IPS-20b (cell line): ENCODE measurements at regions not wholly inside any gene's neighbourhood (a gene's known extent, or its start where the extent isn't known, plus 50 kb on each side); places are given as distances from the start of the nearest gene placed in this dataset.

ENCODE experiments used
- H3K27ac ChIP-seq: one replicate; pipeline ENCODE4 v1.5.1; 2013; ENCODE audit warnings: low read length
- H3K27me3 ChIP-seq: 2 replicates; pipeline ENCODE4 v1.6.1; 2013; ENCODE audit warnings: mild to moderate bottlenecking, low read length, inconsistent platforms; ENCODE audit not compliant: insufficient read depth
- H3K36me3 ChIP-seq: 2 replicates; pipeline ENCODE4 v1.6.1; 2013; ENCODE audit warnings: low read depth, mild to moderate bottlenecking, inconsistent platforms, low read length, moderate library complexity; ENCODE audit not compliant: insufficient read depth
- H3K4me1 ChIP-seq: 2 replicates; pipeline ENCODE4 v1.6.1; 2013; ENCODE audit warnings: mild to moderate bottlenecking, control low read depth, inconsistent platforms, low read length, moderate library complexity; ENCODE audit not compliant: insufficient read depth
- H3K4me3 ChIP-seq: 2 replicates; pipeline ENCODE4 v1.5.1; 2013; ENCODE audit warnings: mild to moderate bottlenecking, low read length, inconsistent platforms
- H3K9ac ChIP-seq: 2 replicates; pipeline ENCODE4 v1.6.1; 2013; ENCODE audit warnings: low read depth, mild to moderate bottlenecking, inconsistent platforms, low read length, moderate library complexity
- H3K9me3 ChIP-seq: 2 replicates; pipeline ENCODE4 v1.6.1; 2013; ENCODE audit warnings: mild to moderate bottlenecking, low read depth, low read length, inconsistent platforms; ENCODE audit not compliant: insufficient read depth

DNA sequence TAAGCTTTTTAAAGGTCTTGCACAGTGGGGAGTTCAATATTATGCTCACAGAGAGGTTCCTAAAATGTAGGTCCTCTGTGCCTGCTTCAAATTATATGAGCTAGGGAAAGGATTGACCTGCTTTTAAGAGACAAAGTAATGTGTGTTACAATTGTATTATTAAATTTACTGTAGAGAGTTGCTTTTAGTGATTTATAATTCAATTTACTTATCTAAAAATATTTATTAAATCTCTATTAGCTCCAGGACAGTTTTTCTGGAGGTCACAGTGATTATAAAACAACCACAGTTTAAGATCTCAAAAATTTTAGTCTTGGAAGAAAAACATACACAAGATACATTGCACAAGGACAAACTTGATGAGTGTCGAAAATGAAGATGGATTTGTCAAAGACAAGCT is 665.7 kb upstream of the ARPP21 start:
- no peak overlapping the region for H3K4me3 ChIP-seq
- no peaks in the 10 kb centered on the region for H3K36me3 ChIP-seq
- no peaks in the 10 kb centered on the region; the same call in 1 of the 2 replicates for H3K9me3 ChIP-seq
- H3K27ac ChIP-seq, result no peak overlapping the region
- H3K4me1 ChIP-seq, result no peaks in the 10 kb centered on the region
- H3K9ac ChIP-seq, result no peak overlapping the region
- H3K27me3 ChIP-seq, result no peaks in the 10 kb centered on the region

DNA sequence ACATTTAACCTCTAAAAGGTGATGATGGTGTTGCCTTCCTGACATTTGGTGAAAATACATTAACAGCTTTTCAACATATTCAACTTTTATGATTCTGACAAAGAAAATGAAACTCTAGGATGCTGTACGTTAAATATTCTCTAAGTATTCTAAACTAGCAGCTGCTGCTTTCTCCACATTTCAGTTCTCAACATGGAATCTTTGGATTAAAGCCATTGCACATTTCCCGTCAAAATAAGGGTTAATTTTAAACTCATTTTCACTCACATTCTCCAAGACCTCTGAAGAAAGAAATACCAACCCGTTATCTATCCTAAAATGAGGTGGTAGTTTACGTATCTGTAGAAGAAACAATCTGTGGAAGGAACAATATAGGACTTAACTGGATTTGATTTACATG is 655.7 kb upstream of the ARPP21 start:
- H3K9me3 ChIP-seq, result no peaks in the 10 kb centered on the region
- H3K27ac ChIP-seq, result no peak overlapping the region
- H3K4me3 ChIP-seq, result no peak overlapping the region
- H3K9ac ChIP-seq, result no peak overlapping the region
- no peaks in the 10 kb centered on the region for H3K36me3 ChIP-seq
- no peaks in the 10 kb centered on the region for H3K27me3 ChIP-seq
- no peaks in the 10 kb centered on the region for H3K4me1 ChIP-seq

- H3K4me1 ChIP-seq, result no peaks in the 10 kb centered on the region
- no peak overlapping the region for H3K27ac ChIP-seq
- H3K27me3 ChIP-seq, result no peaks in the 10 kb centered on the region
- no peaks in the 10 kb centered on the region for H3K36me3 ChIP-seq
- no peak overlapping the region for H3K9ac ChIP-seq
- no peak overlapping the region for H3K4me3 ChIP-seq
- no peaks in the 10 kb centered on the region for H3K9me3 ChIP-seq
Observed at GRCh38 chr3:34988296-34988695, 651.0 kb upstream of the ARPP21 start.

DNA sequence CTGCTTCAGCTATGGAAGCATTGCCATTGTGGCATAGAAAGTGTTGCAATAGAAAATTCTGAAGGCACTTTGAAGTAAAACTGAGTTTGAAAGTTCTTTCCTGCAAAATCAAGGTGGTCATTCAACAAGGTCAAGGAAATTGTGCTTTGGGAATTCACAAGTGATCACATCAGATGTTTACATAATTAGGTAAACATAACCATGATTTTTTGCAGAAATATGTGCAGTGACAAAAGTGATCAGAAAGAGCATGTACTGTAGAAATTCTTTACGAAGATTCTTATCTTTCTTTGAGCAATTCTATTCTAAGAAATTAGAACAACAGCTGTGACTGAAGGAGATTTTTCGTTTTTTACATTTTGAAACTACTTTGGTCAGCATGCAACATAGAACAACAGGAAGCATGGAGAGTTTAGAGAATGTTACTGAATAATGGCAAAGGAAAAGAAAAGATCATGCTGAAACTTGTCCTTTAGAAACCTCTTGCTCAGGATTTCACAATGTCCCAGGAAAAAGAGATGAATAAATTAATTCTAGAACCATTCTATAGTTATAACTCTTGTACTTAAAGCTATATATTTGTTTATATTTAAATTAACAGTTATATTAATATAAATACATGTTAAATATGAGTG is 643.4 kb upstream of the ARPP21 start:
- Histone ChIP-seq H3K4me1 (0 out of 2 replicates have a peak, but pooled peaks cover 3% of the 10 kb centered on the region), H3K4me3 (no peak overlapping the region), H3K27me3 (no peaks in the 10 kb centered on the region), H3K36me3 (no peaks in the 10 kb centered on the region), H3K9ac (no peak overlapping the region), H3K9me3 (no peaks in the 10 kb centered on the region), H3K27ac (no peak overlapping the region)

DNA sequence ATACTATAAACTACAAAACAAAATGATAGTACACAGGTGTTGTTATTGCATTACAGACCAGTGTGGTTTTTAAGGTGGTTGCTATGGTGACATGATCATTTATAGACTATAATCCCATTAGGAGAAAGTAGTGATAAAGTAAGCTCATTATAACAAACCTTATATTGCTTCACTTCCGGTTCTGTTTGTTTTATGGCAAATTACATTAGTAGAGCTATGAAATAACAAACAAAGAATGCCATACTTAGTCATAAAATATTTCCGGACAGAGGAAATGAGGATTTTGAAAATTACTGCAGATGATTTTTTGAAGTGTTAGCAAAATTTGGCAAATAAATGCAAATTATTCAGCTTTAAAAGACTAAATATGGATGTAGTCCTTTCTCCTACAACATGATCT is 640.4 kb upstream of the ARPP21 start:
- H3K9ac ChIP-seq, result no peak overlapping the region
- no peaks in the 10 kb centered on the region for H3K27me3 ChIP-seq
- H3K4me1 ChIP-seq, result peaks cover 3% of the 10 kb centered on the region; the same call in 1 of the 2 replicates
- H3K4me3 ChIP-seq, result no peak overlapping the region
- H3K36me3 ChIP-seq, result no peaks in the 10 kb centered on the region
- no peaks in the 10 kb centered on the region for H3K9me3 ChIP-seq
- no peak overlapping the region for H3K27ac ChIP-seq

GRCh38 chr3:35012214-35012613 is 627.1 kb upstream of the ARPP21 start:
- no peaks in the 10 kb centered on the region for H3K36me3 ChIP-seq
- no peak overlapping the region for H3K27ac ChIP-seq
- no peak overlapping the region for H3K4me3 ChIP-seq
- no peaks in the 10 kb centered on the region for H3K9me3 ChIP-seq
- no peak overlapping the region for H3K9ac ChIP-seq
- no peaks in the 10 kb centered on the region for H3K4me1 ChIP-seq
- H3K27me3 ChIP-seq, result no peaks in the 10 kb centered on the region

GRCh38 chr3:35028157-35028556 is 611.2 kb upstream of the ARPP21 start:
- no peak overlapping the region for H3K9ac ChIP-seq
- H3K27me3 ChIP-seq, result no peaks in the 10 kb centered on the region
- H3K4me1 ChIP-seq, result no peaks in the 10 kb centered on the region
- H3K9me3 ChIP-seq, result peaks cover 34% of the 10 kb centered on the region
- H3K36me3 ChIP-seq, result no peaks in the 10 kb centered on the region
- no peak overlapping the region for H3K4me3 ChIP-seq
- H3K27ac ChIP-seq, result no peak overlapping the region

DNA sequence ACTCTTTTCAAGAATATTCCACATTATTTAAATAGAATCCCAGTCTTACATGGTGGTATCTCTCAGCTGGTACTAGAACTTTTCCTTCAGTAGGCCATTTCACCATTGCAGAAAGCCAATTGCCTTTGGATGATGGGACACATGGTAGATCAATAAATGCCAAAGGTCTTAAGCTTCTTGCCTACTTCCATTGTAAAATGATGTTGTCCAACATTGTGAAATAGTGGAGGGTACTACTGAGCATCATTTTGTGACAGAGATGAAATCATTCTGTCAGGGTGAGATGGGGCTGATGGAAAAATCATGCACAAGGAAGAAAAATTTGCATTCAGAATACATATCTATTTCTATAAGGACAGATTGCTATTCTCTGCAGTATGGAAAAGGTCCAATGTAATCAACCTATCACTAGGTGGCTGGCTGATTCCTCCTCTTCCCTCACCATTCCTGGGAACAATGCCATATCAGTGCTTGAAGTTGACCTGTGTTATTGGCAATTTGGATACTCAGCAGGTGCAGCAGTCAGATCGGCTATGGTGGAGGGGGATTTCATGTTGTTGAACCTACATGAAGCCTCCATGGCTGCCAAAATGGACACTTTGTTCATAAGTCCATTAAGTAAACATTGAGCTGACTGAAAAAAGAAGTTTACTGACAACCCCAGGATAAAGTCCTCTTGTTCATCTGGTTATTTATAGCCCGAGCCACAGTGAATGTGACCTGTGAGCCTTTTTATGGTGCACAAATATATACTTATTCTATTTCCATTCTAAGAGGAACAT is 596.9 kb upstream of the ARPP21 start:
- no peak overlapping the region for H3K27ac ChIP-seq
- no peaks in the 10 kb centered on the region for H3K27me3 ChIP-seq
- H3K9ac ChIP-seq, result no peak overlapping the region
- no peaks in the 10 kb centered on the region for H3K36me3 ChIP-seq
- no peaks in the 10 kb centered on the region for H3K9me3 ChIP-seq
- no peaks in the 10 kb centered on the region for H3K4me1 ChIP-seq
- H3K4me3 ChIP-seq, result no peak overlapping the region

- Histone ChIP-seq H3K9me3 (no peaks in the 10 kb centered on the region), H3K4me1 (no peaks in the 10 kb centered on the region), H3K27me3 (no peaks in the 10 kb centered on the region), H3K36me3 (no peaks in the 10 kb centered on the region), H3K9ac (no peak overlapping the region), H3K4me3 (no peak overlapping the region), H3K27ac (no peak overlapping the region)
Observed at GRCh38 chr3:35043040-35043439, 596.3 kb upstream of the ARPP21 start.

DNA sequence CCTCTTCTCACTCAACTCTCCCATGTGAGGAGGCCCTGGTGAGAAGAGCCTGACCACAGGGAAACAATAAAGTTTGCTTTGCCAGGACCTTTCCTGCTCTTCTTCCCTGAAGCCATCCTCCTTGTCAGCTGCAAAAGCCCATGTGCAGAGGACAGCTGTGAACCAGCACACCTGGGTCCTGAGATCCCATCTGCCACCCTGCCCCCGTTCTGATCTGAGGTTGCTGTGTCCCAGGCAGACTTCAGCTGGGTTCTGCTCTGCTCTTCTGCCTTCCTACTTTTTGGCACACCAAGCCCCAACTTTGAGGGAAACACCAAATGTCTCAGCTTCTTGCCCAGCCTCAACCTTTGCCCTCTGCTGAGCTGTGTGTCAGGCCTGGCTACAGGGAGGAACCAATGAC is 595.1 kb upstream of the ARPP21 start:
- H3K4me1 ChIP-seq, result no peaks in the 10 kb centered on the region
- no peaks in the 10 kb centered on the region for H3K9me3 ChIP-seq
- H3K36me3 ChIP-seq, result no peaks in the 10 kb centered on the region
- H3K4me3 ChIP-seq, result no peak overlapping the region
- no peak overlapping the region for H3K9ac ChIP-seq
- no peak overlapping the region for H3K27ac ChIP-seq
- H3K27me3 ChIP-seq, result no peaks in the 10 kb centered on the region

GRCh38 chr3:35045118-35045517 is 594.2 kb upstream of the ARPP21 start:
- H3K9me3 ChIP-seq, result no peaks in the 10 kb centered on the region
- no peaks in the 10 kb centered on the region for H3K4me1 ChIP-seq
- H3K27me3 ChIP-seq, result no peaks in the 10 kb centered on the region
- H3K27ac ChIP-seq, result no peak overlapping the region
- no peak overlapping the region for H3K9ac ChIP-seq
- H3K4me3 ChIP-seq, result no peak overlapping the region
- no peaks in the 10 kb centered on the region for H3K36me3 ChIP-seq

GRCh38 chr3:35064761-35065160 is 574.6 kb upstream of the ARPP21 start:
- Histone ChIP-seq H3K9me3 (no peaks in the 10 kb centered on the region), H3K9ac (no peak overlapping the region), H3K27ac (no peak overlapping the region), H3K27me3 (no peaks in the 10 kb centered on the region), H3K36me3 (no peaks in the 10 kb centered on the region), H3K4me1 (no peaks in the 10 kb centered on the region), H3K4me3 (no peak overlapping the region)
